Inflammatory macrophage treated with lipopolysaccharide for 1 hour (primary cell): ENCODE measurements at regions not wholly inside any gene's neighbourhood (a gene's known extent, or its start where the extent isn't known, plus 50 kb on each side); places are given as distances from the start of the nearest gene placed in this dataset.

Experiments used
- DNase-seq, 2 donors: peaks; one replicate each; pipeline ENCODE4 v3.0.0-alpha.2; 2020 to 2022

- no peak for DNase-seq
Measured at GRCh38 chr1:103247517-103247916, 139.2 kb upstream of the COL11A1 start.

GRCh38 chr1:103243481-103243880 lies 135.2 kb upstream of the COL11A1 start:
- no peak for DNase-seq

- DNase-seq = no peak
Measured at GRCh38 chr1:103239034-103239433, 130.7 kb upstream of the COL11A1 start.

- no peak for DNase-seq
Measured at GRCh38 chr1:103230061-103230460, 121.7 kb upstream of the COL11A1 start.

GRCh38 chr1:103220631-103221041 lies 112.3 kb upstream of the COL11A1 start:
- no peak for DNase-seq

GRCh38 chr1:103218821-103219220 lies 110.5 kb upstream of the COL11A1 start:
- no peak for DNase-seq

GRCh38 chr1:103218369-103218768 lies 110.0 kb upstream of the COL11A1 start:
- DNase-seq = no peak

GRCh38 chr1:103211073-103211472 lies 102.8 kb upstream of the COL11A1 start:
- DNase-seq = no peak

GRCh38 chr1:103208844-103209243 lies 100.5 kb upstream of the COL11A1 start:
- DNase-seq = no peak

GRCh38 chr1:103199001-103199400 lies 90.7 kb upstream of the COL11A1 start:
- DNase-seq = no peak

GRCh38 chr1:103198076-103198475 lies 89.8 kb upstream of the COL11A1 start:
- no peak for DNase-seq

GRCh38 chr1:103197216-103197615 lies 88.9 kb upstream of the COL11A1 start:
- no peak for DNase-seq

- DNase-seq = no peak
Measured at GRCh38 chr1:103194984-103195383, 86.7 kb upstream of the COL11A1 start.

GRCh38 chr1:103194060-103194459 lies 85.7 kb upstream of the COL11A1 start:
- DNase-seq = no peak

- no peak for DNase-seq
Measured at GRCh38 chr1:103191327-103191726, 83.0 kb upstream of the COL11A1 start.

GRCh38 chr1:103190766-103191165 lies 82.4 kb upstream of the COL11A1 start:
- DNase-seq = no peak

- DNase-seq = no peak
Measured at GRCh38 chr1:103187673-103188072, 79.4 kb upstream of the COL11A1 start.

- no peak for DNase-seq
Measured at GRCh38 chr1:103180660-103181059, 72.3 kb upstream of the COL11A1 start.

GRCh38 chr1:103177108-103177775 lies 68.9 kb upstream of the COL11A1 start:
- no peak for DNase-seq

- DNase-seq = no peak
Measured at GRCh38 chr1:103171041-103171590, 62.8 kb upstream of the COL11A1 start.

- DNase-seq = no peak
Measured at GRCh38 chr1:103170609-103171008, 62.3 kb upstream of the COL11A1 start.

GRCh38 chr1:103162360-103162759 lies 54.0 kb upstream of the COL11A1 start:
- DNase-seq = no peak

GRCh38 chr1:103160281-103160680 lies 52.0 kb upstream of the COL11A1 start:
- DNase-seq = no peak
